DMS114 treated with DMSO at 0.1 percent for 48 hours (cell line): ENCODE measurements at regions not wholly inside any gene's neighbourhood (a gene's known extent, or its start where the extent isn't known, plus 50 kb on each side); places are given as distances from the start of the nearest gene placed in this dataset.

Experiments
- DNase-seq: peaks from one replicate; lab custom pipeline; 2025; ENCODE audit not compliant: unreplicated experiment; lab: John Stamatoyannopoulos, UW

DNA sequence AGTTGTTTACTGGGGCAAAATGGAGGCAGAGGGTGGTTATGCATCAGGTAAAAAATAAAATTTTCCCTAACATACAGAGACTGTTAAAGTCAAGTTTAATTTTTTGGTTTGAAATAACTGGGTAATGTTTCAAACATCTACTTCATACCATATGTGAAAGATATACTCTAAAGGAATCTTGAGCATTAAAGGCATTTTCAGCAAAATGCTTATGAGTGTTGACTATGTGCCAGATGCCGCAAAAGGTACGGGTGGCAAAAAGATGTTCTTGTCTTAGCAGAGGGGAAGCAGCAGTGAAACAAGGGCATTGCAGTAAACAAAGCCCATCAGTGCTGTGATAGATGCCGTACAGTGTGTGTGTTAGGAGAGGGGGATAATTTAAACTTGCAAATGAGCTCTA is 263.1 kb upstream of the ID2 start:
- DNase-seq = no peak

GRCh38 chr2:8421658-8422449 is 260.0 kb upstream of the ID2 start:
- DNase-seq = no peak

GRCh38 chr2:8422450-8422800 is 259.4 kb upstream of the ID2 start:
- no peak for DNase-seq

GRCh38 chr2:8424997-8425900 is 256.6 kb upstream of the ID2 start:
- DNase-seq = no peak

DNA sequence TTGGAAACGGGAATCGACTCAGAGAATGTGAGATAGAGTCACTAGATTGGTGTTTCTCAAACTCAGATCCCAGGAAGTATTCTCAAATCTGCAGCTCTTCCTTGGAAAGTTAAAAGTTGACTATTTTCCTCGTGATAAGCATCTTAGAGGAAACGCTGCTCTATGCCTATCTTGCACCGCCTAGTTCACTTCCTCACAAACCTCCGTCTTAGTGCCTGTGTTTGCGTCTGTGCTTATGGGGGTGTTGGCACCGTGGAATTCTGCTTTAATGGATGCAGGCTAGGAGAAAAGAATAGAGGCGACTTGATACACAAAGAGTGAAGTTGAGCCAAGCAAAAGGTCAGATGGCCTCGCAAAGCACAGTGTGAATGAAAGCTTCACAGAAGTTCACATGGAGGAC is 255.3 kb upstream of the ID2 start:
- DNase-seq = no peak

DNA sequence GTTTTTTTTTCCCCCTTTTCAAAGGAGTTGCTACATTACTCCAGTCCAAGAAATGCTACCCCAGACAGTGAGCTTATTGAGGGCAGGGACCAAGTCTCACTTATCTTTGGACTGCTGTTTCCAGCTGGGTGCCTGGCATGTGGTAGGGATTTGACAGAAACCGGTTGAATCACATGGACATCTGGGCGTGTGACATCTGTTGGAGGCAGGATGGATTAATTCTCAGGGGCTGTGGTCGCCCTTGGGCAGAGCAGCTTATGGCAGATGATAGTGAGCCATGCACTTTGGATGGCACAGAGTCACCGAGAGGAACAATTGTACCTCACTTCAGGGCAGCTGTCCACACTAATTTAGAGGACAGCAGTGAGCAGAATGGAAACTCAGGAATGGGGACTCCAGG is 254.6 kb upstream of the ID2 start:
- DNase-seq = no peak

- no peak for DNase-seq
These were observed 251.2 kb upstream of the ID2 start for GRCh38 chr2:8430628-8431027.

- DNase-seq = no peak
These were observed 250.3 kb upstream of the ID2 start for GRCh38 chr2:8431446-8432125.

DNA sequence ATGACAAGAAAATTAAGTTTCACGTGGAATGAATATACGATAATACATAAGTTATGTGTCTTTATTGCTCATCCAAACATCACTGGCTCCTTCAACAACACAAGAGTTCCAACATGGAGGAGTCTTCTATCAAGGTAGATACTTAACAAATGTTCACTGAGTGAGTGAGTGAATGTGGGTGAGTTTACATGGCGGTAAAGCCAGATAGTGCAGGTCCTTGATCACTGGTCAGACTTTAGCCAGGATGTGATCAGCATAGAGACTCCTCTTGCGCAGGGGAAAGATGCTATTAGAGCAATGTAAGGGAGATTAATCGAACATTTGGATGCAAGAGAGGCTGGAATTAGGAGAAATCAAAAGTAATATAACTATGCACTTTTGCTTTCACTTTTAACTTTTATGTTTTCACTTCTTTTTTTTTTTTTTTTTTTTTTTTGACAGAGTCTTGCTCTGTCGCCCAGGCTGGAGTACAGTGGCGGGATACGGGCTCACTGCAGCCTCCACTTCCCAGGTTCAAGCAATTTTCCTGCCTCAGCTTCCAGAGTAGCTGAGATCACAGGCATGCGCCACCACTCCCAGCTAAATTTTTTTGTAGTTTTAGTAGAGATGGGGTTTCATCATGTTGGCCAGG is 249.0 kb upstream of the ID2 start:
- DNase-seq = no peak

GRCh38 chr2:8433390-8433789 is 248.5 kb upstream of the ID2 start:
- no peak for DNase-seq

GRCh38 chr2:8435608-8436007 is 246.2 kb upstream of the ID2 start:
- no peak for DNase-seq

GRCh38 chr2:8436585-8436984 is 245.3 kb upstream of the ID2 start:
- no peak for DNase-seq

DNA sequence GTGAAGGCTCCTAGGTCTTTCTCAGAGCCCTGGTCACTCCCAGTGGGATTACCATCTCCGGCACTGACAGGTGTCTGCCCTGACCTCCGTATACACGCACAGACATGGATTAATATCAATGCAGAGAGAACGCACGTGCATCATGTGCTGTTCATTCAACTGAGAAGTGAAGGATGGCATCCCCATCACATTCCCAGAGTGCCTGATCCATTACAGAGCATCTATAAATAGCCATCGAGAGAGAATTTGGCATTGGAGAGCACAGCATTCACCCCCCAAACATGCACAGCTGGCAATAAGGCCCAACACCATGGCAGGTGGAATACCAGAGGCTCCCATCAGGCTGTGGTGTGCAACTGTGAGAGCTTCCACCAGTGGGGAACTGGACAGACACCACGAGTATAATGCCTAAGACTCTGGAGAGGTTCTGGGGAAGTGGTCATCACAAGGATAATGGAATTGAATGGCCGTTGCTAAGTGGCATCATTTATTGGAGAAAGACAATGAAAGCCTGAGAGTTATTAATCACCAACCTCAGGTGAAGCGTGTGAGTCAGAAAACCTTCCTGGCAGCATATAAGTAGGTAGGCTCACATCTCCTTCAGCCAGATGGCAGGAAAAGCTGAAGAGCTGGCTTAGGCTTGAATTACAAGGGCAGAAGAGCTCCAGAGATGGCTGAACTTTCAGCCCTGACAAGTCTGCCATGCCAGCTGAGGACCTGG is 244.5 kb upstream of the ID2 start:
- DNase-seq = no peak

DNA sequence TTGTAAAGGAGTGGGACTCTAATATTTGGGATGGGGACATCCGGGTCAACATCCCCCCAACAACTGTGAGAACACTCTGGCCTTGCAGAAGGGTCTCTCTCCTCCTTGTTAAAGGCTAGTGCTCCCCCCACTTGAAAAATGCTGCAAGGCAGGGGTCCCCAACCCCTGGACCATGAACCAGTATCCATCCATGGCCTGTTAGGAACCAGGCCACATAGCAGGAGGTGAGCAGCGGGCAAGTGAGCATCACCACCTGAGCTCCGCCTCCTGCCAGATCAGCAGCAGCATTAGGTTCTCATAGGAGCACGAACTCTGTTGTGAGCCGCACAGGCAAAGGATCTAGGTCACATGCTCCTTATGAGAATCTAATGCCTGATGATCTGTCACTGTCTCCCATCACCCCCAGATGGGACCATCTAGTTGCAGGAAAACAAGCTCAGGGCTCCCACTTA is 243.9 kb upstream of the ID2 start:
- no peak for DNase-seq

GRCh38 chr2:8438476-8438875 is 243.4 kb upstream of the ID2 start:
- DNase-seq = no peak

DNA sequence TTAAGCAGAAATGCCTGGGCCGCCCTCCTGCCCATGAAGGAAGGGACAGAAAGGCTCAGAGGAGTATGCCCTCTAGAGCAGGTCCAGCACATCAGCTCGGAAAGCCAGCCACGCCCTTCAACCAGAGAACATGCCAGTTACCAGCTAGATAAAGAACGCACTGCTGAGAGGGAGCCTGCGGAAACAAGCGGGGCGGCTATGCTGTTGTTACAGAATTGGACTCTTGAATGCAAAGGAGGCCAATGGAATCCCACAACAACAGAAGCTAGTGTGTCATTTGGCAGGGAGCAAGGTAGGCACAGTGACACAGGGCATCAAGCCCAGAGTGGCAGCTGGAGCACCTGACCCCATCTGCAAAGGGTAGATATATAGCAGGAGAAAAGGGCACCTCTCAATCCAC is 242.9 kb upstream of the ID2 start:
- DNase-seq = no peak

GRCh38 chr2:8440029-8440778 is 241.7 kb upstream of the ID2 start:
- no peak for DNase-seq

DNA sequence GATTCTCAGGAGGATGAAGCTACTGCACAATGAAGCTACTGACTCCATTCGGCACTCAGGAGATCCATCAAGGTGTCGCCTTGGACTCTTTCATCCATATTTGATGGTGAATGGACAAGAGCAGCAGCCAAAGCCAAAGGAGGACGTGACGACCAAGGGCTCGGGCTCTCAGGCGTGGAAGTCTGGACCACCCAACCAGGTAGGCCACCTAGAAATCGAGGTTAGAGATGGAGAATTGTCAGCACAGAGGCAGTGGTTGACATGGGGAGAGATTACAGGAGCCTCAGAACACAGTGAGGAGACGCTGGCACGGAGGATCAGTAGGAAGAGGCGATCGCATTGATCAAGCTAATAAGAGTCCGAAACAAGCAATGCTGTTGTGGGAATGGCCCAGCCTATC is 240.5 kb upstream of the ID2 start:
- no peak for DNase-seq

- no peak for DNase-seq
These were observed 239.9 kb upstream of the ID2 start for GRCh38 chr2:8441986-8442385.
